ENCODE measurements at regions not wholly inside any gene's neighbourhood (a gene's known extent, or its start where the extent isn't known, plus 50 kb on each side); places are given as distances from the start of the nearest gene placed in this dataset.

DNA sequence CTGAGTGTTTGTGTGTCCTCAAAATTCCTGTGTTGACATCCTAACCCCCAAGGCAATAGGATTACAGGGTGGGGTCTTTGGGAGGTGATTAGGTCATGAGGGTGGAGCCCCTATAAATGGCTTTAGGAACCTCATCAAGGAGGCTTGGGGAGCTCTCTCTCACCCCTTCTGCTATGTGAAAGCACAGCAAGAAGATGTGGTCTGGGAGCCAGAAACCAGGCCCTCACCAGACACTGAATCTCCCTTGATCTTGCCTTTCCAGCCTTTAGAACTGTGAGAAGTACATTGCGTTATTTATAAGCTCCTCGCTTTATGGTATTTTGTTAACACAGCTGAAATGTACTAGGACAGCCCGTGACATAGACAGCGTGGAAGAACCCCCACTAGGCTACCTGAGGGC, 712.0 kb upstream of the SGCG start:
- TF ChIP-seq ELF1 (IDR thresholded peaks at IDR 0.05; ENCODE audit: borderline replicate concordance, low read depth) (no peak), EZH2 (IDR thresholded peaks at IDR 0.05) (no peak), POLR2AphosphoS5 (IDR thresholded peaks at IDR 0.05; ENCODE audit: low read depth, low read length) (no peak)
- TF ChIP-seq, protein P1, sequence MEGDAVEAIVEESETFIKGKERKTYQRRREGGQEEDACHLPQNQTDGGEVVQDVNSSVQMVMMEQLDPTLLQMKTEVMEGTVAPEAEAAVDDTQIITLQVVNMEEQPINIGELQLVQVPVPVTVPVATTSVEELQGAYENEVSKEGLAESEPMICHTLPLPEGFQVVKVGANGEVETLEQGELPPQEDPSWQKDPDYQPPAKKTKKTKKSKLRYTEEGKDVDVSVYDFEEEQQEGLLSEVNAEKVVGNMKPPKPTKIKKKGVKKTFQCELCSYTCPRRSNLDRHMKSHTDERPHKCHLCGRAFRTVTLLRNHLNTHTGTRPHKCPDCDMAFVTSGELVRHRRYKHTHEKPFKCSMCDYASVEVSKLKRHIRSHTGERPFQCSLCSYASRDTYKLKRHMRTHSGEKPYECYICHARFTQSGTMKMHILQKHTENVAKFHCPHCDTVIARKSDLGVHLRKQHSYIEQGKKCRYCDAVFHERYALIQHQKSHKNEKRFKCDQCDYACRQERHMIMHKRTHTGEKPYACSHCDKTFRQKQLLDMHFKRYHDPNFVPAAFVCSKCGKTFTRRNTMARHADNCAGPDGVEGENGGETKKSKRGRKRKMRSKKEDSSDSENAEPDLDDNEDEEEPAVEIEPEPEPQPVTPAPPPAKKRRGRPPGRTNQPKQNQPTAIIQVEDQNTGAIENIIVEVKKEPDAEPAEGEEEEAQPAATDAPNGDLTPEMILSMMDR (IDR thresholded peaks at IDR 0.05 in 2 of 3, conservative IDR thresholded peaks at IDR 0.05 in 1 of 3; ENCODE audit: borderline replicate concordance in 1 of 3, insufficient read depth in 1 of 3, low read depth in 2 of 3, low read length in 2 of 3), result no peak

All from HCT116 (cell line).